Stimulated activated CD8-positive, alpha-beta memory T cell treated with anti-CD3 and anti-CD28 coated beads, Interleukin-7, amount 100 ng/mL, for 48 hours (primary cell): ENCODE measurements at regions not wholly inside any gene's neighbourhood (a gene's known extent, or its start where the extent isn't known, plus 50 kb on each side); places are given as distances from the start of the nearest gene placed in this dataset.

ENCODE experiments used
- DNase-seq, 2 donors: peaks; one replicate each; pipeline ENCODE4 v3.0.0-alpha.2; 2020; ENCODE audit warnings: low read depth in 1 of 2; ENCODE audit errors: extremely low read depth in 1 of 2

DNA sequence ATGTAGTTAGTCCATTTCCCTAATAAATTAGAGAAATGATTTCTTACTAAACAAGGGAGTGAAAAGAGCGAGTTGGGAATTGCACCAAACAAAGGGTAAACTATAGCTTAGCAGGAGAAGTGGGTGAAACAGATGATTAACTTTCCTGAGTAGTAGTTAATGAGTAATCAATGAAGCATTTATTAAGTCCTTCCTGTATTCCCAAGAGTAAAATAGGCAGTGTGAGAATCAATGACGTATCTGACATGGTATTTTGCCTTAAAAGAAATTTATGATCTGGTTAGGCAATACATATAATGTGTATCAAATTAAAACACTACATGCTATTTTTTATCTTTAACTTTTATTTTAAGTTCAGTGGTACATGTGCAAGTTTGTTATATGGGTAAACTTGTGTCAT is 142.8 kb downstream of the KLF5 start:
- no peak for DNase-seq

DNA sequence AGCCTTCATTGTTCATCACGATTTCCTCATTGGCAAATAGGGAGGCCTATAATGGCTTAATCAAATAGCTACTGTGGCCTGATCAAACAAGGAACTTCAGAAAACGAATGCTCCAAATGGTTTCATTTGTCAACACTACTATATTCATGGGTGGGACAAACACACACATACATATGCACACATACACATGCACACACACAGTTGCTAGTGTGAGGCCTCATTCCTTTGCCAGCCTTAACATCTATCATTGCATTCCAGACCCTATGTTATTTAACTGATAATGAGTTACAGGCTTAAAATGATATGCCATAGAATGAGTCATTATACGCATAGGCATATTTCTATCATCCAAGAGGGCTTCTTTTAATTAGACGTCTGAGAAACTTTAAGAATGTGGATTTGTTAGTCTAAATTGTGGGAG is 140.2 kb downstream of the KLF5 start:
- DNase-seq, result no peak

GRCh38 chr13:73195091-73195490 is 136.3 kb downstream of the KLF5 start:
- DNase-seq, result no peak

DNA sequence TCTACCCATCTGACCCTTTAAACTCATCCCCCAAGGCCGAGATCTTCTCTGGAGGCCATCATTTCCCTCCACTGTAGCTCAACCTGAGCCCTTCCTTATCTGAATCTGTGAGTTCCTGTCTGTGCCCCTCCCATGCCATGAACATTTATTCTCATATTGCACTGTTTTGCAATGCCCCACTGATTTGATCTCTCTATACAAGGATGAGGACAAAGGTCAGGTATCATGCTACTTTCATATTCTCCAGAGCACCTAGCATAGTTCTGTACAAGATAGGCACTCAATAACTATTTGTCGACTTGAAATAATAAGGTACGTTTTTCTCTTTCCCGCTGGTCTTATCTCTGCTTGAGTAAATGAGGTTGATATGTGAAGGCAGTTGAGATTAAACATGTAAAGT is 135.5 kb downstream of the KLF5 start:
- DNase-seq, result no peak

DNA sequence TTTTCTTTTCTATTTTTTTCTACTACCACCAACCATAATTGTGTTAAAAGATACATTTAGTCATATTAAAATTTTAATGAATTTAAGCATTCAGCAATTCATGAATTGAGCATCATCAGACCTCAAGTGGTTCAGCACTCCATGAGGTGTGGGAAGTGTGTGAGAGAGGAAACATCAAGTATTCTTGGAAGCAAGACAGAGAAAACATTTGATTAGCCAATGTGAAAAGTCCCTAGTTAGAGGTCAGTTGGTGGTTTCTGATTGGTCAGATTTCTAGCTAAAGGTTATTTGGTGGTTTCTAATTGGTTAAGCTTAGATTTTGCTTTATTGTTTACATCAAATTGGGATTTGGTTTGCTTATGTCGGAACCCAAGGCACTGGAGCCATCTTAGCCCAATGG is 134.7 kb downstream of the KLF5 start:
- no peak for DNase-seq

DNA sequence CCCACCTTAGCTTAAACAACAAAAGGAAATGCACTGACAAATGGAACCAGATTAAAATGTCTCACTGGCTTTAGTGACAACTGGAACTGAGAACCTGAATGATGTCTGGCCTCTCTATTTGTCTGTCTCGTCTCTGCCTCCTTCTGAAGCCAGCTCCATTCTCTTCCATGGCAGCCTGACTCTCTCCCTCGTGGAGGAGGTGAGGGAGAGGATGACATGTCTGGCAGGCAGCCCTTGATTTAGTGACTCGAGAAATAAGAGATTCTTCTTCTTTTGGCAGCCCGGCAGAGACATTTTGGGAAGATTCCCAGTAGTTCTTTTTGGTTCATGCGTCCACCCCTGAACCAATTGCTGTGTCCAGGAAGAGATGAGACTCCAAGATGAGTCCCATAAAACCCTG is 131.7 kb downstream of the KLF5 start:
- no peak for DNase-seq

- no peak for DNase-seq
These were observed 131.0 kb downstream of the KLF5 start for GRCh38 chr13:73189776-73190175.

DNA sequence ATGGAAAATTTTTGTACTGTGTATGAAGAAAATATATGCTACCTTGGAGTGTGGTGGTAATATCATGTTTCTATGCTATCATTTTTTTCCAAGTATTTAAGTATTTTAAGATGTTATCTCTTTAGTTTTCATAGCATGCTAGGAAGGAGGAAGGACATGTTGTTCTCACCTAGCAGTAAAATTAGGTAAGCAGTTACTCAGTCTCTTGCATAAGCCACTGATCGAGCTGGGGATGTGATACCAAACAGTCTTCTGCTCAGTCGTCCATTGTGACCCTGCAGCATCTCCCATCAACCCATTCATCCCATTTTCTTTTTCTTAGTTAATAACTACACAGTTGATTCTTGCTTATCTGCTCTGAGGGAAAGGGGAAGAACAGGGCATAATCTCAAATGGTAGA is 130.6 kb downstream of the KLF5 start:
- DNase-seq, result no peak

GRCh38 chr13:73187106-73187505 is 128.3 kb downstream of the KLF5 start:
- DNase-seq, result no peak

GRCh38 chr13:73179650-73180274 is 121.0 kb downstream of the KLF5 start:
- DNase-seq, result no peak

DNA sequence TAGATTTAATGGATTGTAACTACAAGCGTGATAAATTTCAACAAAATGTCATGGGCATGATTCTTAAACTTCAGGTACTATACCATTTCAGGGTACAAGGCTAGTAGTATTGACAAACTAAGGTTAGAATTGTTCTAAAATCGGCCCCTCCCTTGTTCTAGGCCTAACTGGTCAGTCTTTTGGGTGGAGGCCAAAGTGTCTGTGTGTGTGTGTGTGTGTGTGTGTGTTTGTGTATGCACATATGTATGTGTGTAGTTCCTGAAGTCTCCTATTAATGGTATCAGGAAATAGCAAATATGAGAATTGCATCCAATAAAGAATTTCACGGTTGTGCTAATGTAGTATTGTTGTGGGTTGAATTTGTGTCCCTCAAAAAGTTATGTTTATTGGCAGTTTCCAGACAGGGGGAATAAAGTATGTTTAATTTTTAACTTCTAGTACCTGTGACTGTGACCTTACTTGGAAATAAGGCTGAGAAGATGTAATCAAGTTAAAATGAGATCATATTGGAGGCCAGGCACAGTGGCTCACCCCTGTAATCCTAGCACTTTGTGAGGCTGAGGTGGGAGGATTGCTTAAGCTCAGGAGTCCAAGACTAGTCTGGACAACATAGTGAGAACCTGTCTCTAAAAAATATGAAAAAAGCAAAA is 119.2 kb downstream of the KLF5 start:
- no peak for DNase-seq

DNA sequence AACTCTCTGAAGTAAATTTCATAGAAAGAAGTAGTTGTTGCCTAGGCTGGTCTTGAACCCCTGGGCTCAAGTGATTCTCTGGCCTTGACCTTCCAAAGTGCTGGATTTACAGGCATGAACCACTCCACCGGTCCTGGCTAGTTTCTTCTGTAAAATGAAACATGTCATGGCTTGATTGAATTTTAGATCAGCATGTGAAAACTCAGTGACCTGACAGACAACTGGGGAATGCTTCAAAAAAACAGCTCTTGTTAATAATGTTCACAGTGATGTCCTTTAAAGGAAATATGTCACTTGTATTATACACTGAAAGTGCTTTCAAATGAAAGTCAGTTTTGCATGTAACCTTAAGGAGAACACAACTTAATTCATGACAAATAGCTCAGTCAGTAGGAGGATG is 118.2 kb downstream of the KLF5 start:
- no peak for DNase-seq

GRCh38 chr13:73174521-73175010 is 115.8 kb downstream of the KLF5 start:
- DNase-seq, result no peak

DNA sequence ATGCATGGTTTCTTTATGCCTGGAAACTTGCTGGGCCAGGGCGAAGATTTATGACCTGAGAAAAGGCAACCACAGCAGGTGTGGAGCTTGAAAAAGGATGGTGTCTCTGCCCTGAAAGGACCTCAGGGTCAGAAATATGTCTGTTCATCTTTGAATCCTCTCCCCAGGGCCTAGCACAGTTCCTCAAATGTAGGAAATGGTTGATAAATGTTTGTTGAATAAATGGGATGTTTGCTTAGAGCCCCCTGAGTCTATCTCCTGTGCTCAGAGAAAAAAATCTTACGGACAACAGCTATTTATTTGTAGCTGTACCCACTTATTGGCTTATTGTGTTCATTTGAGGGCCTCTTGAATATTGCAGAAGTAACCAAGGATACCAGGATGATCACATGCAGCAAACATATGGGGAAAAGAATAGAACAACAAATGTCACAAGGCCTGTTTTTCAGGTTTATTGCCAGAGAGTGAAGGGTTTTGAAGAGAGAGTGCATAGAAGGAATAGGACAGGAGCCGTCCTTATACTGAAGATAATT is 114.5 kb downstream of the KLF5 start:
- DNase-seq, result no peak

DNA sequence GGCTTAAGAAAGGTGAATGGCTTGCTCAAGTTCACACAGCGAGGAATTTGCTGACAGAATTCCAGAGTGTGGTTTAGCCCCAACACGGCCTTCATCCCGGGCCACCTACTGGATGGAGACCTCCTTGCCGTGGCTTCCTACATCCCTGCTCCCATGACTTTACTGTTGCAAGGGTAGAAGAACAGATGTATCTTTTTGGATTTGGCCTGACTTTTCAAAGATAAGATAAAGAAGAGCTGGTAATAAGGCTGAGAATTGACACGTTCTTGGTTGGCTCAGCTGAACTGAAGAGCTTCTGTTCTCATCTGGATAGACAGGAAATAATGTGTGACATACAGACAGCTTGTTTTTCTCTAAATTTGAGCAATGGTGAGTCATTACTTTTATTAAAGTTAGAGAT is 113.1 kb downstream of the KLF5 start:
- no peak for DNase-seq

DNA sequence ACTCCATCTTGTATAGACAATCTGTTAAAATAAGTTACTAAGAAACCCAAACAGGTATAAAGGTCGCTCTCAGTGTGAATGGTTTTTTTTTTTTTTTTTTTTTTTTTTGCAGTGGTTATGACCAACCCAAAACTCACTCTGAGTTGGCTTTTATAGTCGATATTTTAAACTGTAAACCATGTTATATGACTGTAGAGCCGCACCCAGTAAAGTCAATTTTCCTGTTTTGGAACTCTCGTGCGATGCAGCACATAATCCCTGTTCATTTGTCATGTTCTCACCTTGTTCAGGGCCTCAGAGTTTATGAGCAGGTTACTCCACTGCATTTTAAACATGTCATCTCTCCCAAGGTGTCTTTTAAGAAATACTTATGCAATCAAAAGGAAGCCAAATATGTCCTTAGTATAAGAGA is 112.5 kb downstream of the KLF5 start:
- DNase-seq, result no peak

- DNase-seq, result no peak
These were observed 111.2 kb downstream of the KLF5 start for GRCh38 chr13:73169971-73170370.

- DNase-seq, result no peak
These were observed 110.2 kb downstream of the KLF5 start for GRCh38 chr13:73168953-73169401.

- no peak for DNase-seq
These were observed 109.6 kb downstream of the KLF5 start for GRCh38 chr13:73168226-73168952.

- DNase-seq, result no peak
These were observed 108.4 kb downstream of the KLF5 start for GRCh38 chr13:73167028-73167820.

DNA sequence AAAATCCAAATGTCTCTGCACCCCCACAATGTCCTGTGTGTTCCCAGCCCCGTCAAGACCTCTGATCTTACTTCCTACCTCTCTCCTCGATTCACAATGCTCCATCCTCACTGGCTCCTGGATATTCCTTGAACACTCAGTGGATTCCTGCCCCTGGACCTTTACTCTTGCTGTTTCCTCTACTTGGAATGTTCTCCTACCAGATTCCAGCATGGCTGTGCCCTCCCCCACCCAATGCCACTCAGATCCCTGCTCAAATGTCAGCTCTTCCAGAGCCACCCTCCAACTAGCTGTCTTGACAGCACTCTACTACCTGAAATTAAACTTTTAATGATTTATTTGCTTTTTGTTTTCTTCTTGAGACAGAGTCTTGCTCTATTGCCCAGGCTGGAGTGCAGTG is 107.4 kb downstream of the KLF5 start:
- DNase-seq, result no peak
